ENCODE measurements at regions not wholly inside any gene's neighbourhood (a gene's known extent, or its start where the extent isn't known, plus 50 kb on each side); places are given as distances from the start of the nearest gene placed in this dataset.

DNA sequence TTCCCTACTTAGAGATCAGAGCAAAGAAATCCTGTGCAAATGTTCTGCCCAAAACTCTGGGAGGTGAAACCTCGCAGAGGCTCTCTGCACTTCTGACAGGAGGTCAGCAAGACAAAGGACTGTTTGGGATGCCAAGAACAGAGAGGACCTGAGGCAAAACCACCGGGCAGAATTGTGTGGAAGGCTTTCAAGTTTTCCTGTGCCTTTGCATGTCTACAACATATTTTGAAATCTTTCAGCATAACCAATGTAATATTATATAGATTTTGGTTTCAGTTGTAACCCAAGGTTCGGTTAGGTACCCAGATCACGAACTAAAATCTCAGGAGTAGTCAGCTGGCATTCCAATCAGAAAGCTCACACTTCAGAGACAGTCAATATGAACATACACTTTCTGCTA lies 99.4 kb upstream of the PLEKHA5 start:
- Histone ChIP-seq H3K4me3 (ENCODE audit: control insufficient read depth in 1 of 7, extremely low read depth in 1 of 7, insufficient read depth in 4 of 7, low read depth in 2 of 7, low read length in 6 of 7) (no peak overlapping the region), H3K36me3 (ENCODE audit: control insufficient read depth in 4 of 4, insufficient read depth in 4 of 4, low read length in 3 of 4) (no peaks in the 10 kb centered on the region), H3K4me1 (ENCODE audit: control extremely low read depth in 1 of 4, control insufficient read depth in 4 of 4, insufficient read depth in 4 of 4, low read length in 3 of 4) (no peaks in the 10 kb centered on the region), H3K27ac (ENCODE audit: insufficient read depth in 1 of 2, low read depth in 1 of 2, low read length in 2 of 2, poor library complexity in 1 of 2, severe bottlenecking in 2 of 2) (no peak overlapping the region), H3K9me3 (ENCODE audit: control extremely low read depth in 1 of 5, control insufficient read depth in 4 of 5, insufficient read depth in 2 of 5, low read depth in 1 of 5, low read length in 4 of 5) (peaks cover 0 to 12% (median 0%) of the 10 kb centered on the region in 5 experiments), H3K27me3 (replicated peaks in 2 of 5; ENCODE audit: control insufficient read depth in 4 of 5, insufficient read depth in 5 of 5, low read length in 4 of 5) (no peaks in the 10 kb centered on the region)
- no peak for DNase-seq
- ChIA-PET CTCF (no interaction called here), POLR2A (no interaction called here)
- 90% methylated on average over 2 of the region's 4 CpGs for WGBS (ENCODE audit: insufficient coverage)

DNA sequence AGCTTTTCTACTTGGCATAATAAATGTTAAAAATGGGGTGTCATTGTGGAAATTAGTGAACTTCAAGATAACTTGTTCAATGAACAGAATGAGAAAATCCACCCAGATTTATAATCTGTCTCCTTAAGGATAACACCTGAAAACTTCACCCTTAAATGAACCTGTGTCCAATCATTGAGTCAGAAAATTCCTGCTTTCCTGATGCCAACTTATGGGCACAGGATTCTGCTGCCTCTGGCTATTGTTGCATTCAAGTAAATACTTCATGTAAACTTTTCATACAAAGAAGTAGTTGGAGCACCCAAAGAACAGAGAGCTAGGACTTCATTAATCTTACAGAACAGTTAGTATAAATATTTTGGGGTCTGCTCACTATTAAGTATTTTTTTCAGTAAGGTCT lies 98.9 kb upstream of the PLEKHA5 start:
- H3K9me3 ChIP-seq (ENCODE audit: control extremely low read depth in 1 of 5, control insufficient read depth in 4 of 5, insufficient read depth in 2 of 5, low read depth in 1 of 5, low read length in 4 of 5), result peaks cover 0 to 12% (median 0%) of the 10 kb centered on the region in 5 experiments
- H3K4me3 ChIP-seq (ENCODE audit: control insufficient read depth in 1 of 7, extremely low read depth in 1 of 7, insufficient read depth in 4 of 7, low read depth in 2 of 7, low read length in 6 of 7), result no peak overlapping the region
- H3K27me3 ChIP-seq (replicated peaks in 2 of 5; ENCODE audit: control insufficient read depth in 4 of 5, insufficient read depth in 5 of 5, low read length in 4 of 5), result no peaks in the 10 kb centered on the region
- DNase-seq, result no peak
- no peak overlapping the region for H3K27ac ChIP-seq (ENCODE audit: insufficient read depth in 1 of 2, low read depth in 1 of 2, low read length in 2 of 2, poor library complexity in 1 of 2, severe bottlenecking in 2 of 2)
- H3K4me1 ChIP-seq (ENCODE audit: control extremely low read depth in 1 of 4, control insufficient read depth in 4 of 4, insufficient read depth in 4 of 4, low read length in 3 of 4), result no peaks in the 10 kb centered on the region
- POLR2A ChIA-PET, result no interaction called here
- no peaks in the 10 kb centered on the region for H3K36me3 ChIP-seq (ENCODE audit: control insufficient read depth in 4 of 4, insufficient read depth in 4 of 4, low read length in 3 of 4)
- CTCF ChIA-PET, result no interaction called here

DNA sequence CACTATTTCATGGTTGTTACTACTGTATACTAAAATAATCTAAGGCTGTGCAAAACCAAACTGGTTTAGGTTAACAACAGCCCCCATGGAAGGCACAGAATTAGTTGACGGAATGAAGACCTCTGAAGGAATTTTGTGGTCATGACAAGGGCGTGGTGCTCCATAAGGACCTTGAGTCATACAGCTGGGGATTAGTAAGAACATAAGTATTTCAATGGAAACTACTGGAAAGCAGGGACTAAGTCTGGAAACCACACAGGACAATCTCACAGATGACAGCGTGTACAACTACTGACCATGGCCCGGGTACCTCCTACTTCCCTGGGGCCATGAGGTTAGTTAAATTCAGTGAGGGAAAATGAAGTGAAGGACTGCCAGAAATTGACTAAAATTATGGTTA lies 98.5 kb upstream of the PLEKHA5 start:
- H3K27ac ChIP-seq (ENCODE audit: insufficient read depth in 1 of 2, low read depth in 1 of 2, low read length in 2 of 2, poor library complexity in 1 of 2, severe bottlenecking in 2 of 2), result no peak overlapping the region
- no peak for DNase-seq
- ChIA-PET POLR2A (no interaction called here), CTCF (no interaction called here)
- peaks cover 0 to 10% (median 0%) of the 10 kb centered on the region in 5 experiments for H3K9me3 ChIP-seq (ENCODE audit: control extremely low read depth in 1 of 5, control insufficient read depth in 4 of 5, insufficient read depth in 2 of 5, low read depth in 1 of 5, low read length in 4 of 5)
- no peak overlapping the region for H3K4me3 ChIP-seq (ENCODE audit: control insufficient read depth in 1 of 7, extremely low read depth in 1 of 7, insufficient read depth in 4 of 7, low read depth in 2 of 7, low read length in 6 of 7)
- no peaks in the 10 kb centered on the region for H3K4me1 ChIP-seq (ENCODE audit: control extremely low read depth in 1 of 4, control insufficient read depth in 4 of 4, insufficient read depth in 4 of 4, low read length in 3 of 4)
- 96% methylated on average over 4 of the region's 4 CpGs for WGBS (ENCODE audit: insufficient coverage)
- H3K27me3 ChIP-seq (replicated peaks in 2 of 5; ENCODE audit: control insufficient read depth in 4 of 5, insufficient read depth in 5 of 5, low read length in 4 of 5), result no peaks in the 10 kb centered on the region
- H3K36me3 ChIP-seq (ENCODE audit: control insufficient read depth in 4 of 4, insufficient read depth in 4 of 4, low read length in 3 of 4), result no peaks in the 10 kb centered on the region

DNA sequence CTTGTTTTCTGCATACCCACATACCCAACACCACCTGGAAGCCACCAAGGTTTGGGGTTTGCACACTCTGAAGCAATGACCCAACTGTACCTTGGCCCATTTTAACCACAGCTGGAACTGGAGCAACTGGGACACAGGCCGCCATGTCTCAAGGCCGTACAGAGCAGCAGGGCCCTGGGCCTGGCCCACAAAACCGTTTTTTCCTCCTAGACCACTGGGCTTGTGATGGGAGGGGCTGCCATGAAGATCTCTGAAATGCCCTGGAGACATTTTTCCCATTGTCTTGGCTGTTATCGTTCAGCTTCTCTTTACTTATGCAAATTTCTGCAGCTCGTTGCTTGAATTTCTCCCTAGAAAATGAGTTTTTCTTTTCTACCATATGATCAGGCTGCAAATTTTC lies 96.7 kb upstream of the PLEKHA5 start:
- Histone ChIP-seq H3K27ac (ENCODE audit: insufficient read depth in 1 of 2, low read depth in 1 of 2, low read length in 2 of 2, poor library complexity in 1 of 2, severe bottlenecking in 2 of 2) (no peak overlapping the region), H3K36me3 (ENCODE audit: control insufficient read depth in 4 of 4, insufficient read depth in 4 of 4, low read length in 3 of 4) (no peaks in the 10 kb centered on the region), H3K27me3 (replicated peaks in 2 of 5; ENCODE audit: control insufficient read depth in 4 of 5, insufficient read depth in 5 of 5, low read length in 4 of 5) (no peaks in the 10 kb centered on the region), H3K4me1 (ENCODE audit: control extremely low read depth in 1 of 4, control insufficient read depth in 4 of 4, insufficient read depth in 4 of 4, low read length in 3 of 4) (no peaks in the 10 kb centered on the region), H3K9me3 (ENCODE audit: control extremely low read depth in 1 of 5, control insufficient read depth in 4 of 5, insufficient read depth in 2 of 5, low read depth in 1 of 5, low read length in 4 of 5) (peaks cover 0 to 10% (median 0%) of the 10 kb centered on the region in 5 experiments), H3K4me3 (ENCODE audit: control insufficient read depth in 1 of 7, extremely low read depth in 1 of 7, insufficient read depth in 4 of 7, low read depth in 2 of 7, low read length in 6 of 7) (no peak overlapping the region)
- 96% methylated on average over 5 of the region's 5 CpGs for WGBS (ENCODE audit: insufficient coverage)
- CTCF ChIA-PET, result no interaction called here
- no peak for DNase-seq
- POLR2A ChIA-PET, result no interaction called here

DNA sequence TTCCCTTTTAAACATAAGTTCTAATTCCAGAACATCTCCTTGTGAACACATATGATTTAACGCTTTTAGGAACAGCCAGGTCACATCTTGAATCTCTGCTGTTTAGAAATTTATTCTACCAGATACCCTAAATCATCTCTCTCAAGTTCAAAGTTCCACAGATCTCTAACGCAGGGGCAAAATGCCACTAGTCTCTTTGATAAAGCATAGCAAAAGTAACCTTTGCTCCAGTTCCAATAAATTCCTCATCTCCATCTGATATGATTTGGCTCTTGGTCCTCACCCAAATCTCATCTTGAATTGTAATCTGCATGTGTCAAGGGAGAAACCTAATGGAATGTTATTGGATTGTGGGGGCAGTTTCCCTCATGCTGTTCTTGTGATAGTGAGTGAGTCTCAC lies 96.3 kb upstream of the PLEKHA5 start:
- DNase-seq, result no peak
- Histone ChIP-seq H3K4me1 (ENCODE audit: control extremely low read depth in 1 of 4, control insufficient read depth in 4 of 4, insufficient read depth in 4 of 4, low read length in 3 of 4) (no peaks in the 10 kb centered on the region), H3K27ac (ENCODE audit: insufficient read depth in 1 of 2, low read depth in 1 of 2, low read length in 2 of 2, poor library complexity in 1 of 2, severe bottlenecking in 2 of 2) (no peak overlapping the region), H3K4me3 (ENCODE audit: control insufficient read depth in 1 of 7, extremely low read depth in 1 of 7, insufficient read depth in 4 of 7, low read depth in 2 of 7, low read length in 6 of 7) (no peak overlapping the region), H3K36me3 (ENCODE audit: control insufficient read depth in 4 of 4, insufficient read depth in 4 of 4, low read length in 3 of 4) (no peaks in the 10 kb centered on the region), H3K27me3 (replicated peaks in 2 of 5; ENCODE audit: control insufficient read depth in 4 of 5, insufficient read depth in 5 of 5, low read length in 4 of 5) (no peaks in the 10 kb centered on the region), H3K9me3 (ENCODE audit: control extremely low read depth in 1 of 5, control insufficient read depth in 4 of 5, insufficient read depth in 2 of 5, low read depth in 1 of 5, low read length in 4 of 5) (peaks cover 0 to 10% (median 0%) of the 10 kb centered on the region in 5 experiments)
- WGBS (ENCODE audit: insufficient coverage), result 100% methylated on average over 2 of the region's 2 CpGs
- CTCF ChIA-PET, result no interaction called here
- POLR2A ChIA-PET, result no interaction called here

DNA sequence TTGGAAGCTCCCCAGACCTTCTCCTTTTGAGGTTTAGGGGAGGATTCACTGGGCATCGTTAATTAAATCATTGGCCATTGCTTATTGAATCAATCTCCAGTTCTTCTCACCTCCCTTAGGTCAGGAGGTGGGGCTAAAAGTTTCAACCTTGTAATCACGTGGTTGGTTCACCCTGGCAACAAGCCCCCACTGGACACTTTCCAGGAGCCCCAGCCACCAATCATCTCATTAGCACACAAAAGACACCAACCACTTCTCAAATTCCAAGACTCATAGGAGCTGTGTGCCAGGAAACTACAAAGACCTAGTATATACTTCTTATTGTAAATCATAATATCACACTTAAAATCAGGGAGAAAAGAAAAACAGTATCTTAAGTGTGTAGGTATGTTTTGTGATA lies 94.6 kb upstream of the PLEKHA5 start:
- DNase-seq, result no peak
- Histone ChIP-seq H3K4me3 (ENCODE audit: control insufficient read depth in 1 of 7, extremely low read depth in 1 of 7, insufficient read depth in 4 of 7, low read depth in 2 of 7, low read length in 6 of 7) (no peak overlapping the region), H3K27me3 (replicated peaks in 2 of 5; ENCODE audit: control insufficient read depth in 4 of 5, insufficient read depth in 5 of 5, low read length in 4 of 5) (no peaks in the 10 kb centered on the region), H3K9me3 (ENCODE audit: control extremely low read depth in 1 of 5, control insufficient read depth in 4 of 5, insufficient read depth in 2 of 5, low read depth in 1 of 5, low read length in 4 of 5) (peaks cover 0 to 10% (median 0%) of the 10 kb centered on the region in 5 experiments), H3K36me3 (ENCODE audit: control insufficient read depth in 4 of 4, insufficient read depth in 4 of 4, low read length in 3 of 4) (no peaks in the 10 kb centered on the region), H3K4me1 (ENCODE audit: control extremely low read depth in 1 of 4, control insufficient read depth in 4 of 4, insufficient read depth in 4 of 4, low read length in 3 of 4) (no peaks in the 10 kb centered on the region), H3K27ac (ENCODE audit: insufficient read depth in 1 of 2, low read depth in 1 of 2, low read length in 2 of 2, poor library complexity in 1 of 2, severe bottlenecking in 2 of 2) (no peak overlapping the region)
- 100% methylated on average over 1 of the region's 2 CpGs for WGBS (ENCODE audit: insufficient coverage)
- ChIA-PET CTCF (no interaction called here), POLR2A (no interaction called here)

DNA sequence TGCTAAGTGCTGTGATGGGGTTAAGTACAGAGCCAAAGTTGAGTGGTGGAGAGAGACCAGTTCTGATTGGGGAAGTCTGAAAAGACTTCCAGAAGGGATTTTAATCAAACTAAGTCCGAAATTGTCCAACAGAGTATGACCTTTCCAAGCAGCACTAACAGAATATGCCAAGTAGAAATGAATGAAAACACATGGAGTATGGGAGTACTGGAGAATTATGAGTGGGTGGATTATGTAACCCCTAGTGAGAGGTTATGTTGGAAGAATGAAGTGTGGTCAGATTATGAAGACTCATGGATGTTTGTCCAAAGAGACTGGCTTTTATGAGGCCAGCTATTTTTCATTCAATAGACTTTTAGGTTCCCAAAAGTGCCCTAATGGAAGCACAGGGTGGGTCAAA lies 94.0 kb upstream of the PLEKHA5 start:
- WGBS (ENCODE audit: insufficient coverage), result 100% methylated on average over 1 of the region's 1 CpG
- CTCF ChIA-PET, result no interaction called here
- no peaks in the 10 kb centered on the region for H3K4me1 ChIP-seq (ENCODE audit: control extremely low read depth in 1 of 4, control insufficient read depth in 4 of 4, insufficient read depth in 4 of 4, low read length in 3 of 4)
- H3K9me3 ChIP-seq (ENCODE audit: control extremely low read depth in 1 of 5, control insufficient read depth in 4 of 5, insufficient read depth in 2 of 5, low read depth in 1 of 5, low read length in 4 of 5), result peaks cover 0 to 10% (median 0%) of the 10 kb centered on the region in 5 experiments
- no peak overlapping the region for H3K27ac ChIP-seq (ENCODE audit: insufficient read depth in 1 of 2, low read depth in 1 of 2, low read length in 2 of 2, poor library complexity in 1 of 2, severe bottlenecking in 2 of 2)
- no peak overlapping the region for H3K4me3 ChIP-seq (ENCODE audit: control insufficient read depth in 1 of 7, extremely low read depth in 1 of 7, insufficient read depth in 4 of 7, low read depth in 2 of 7, low read length in 6 of 7)
- no peaks in the 10 kb centered on the region for H3K36me3 ChIP-seq (ENCODE audit: control insufficient read depth in 4 of 4, insufficient read depth in 4 of 4, low read length in 3 of 4)
- DNase-seq, result no peak
- POLR2A ChIA-PET, result no interaction called here
- H3K27me3 ChIP-seq (replicated peaks in 2 of 5; ENCODE audit: control insufficient read depth in 4 of 5, insufficient read depth in 5 of 5, low read length in 4 of 5), result no peaks in the 10 kb centered on the region
